ENCODE measurements at regions not wholly inside any gene's neighbourhood (a gene's known extent, or its start where the extent isn't known, plus 50 kb on each side); places are given as distances from the start of the nearest gene placed in this dataset.
"Not testable (repeated sequence)": the region's sequence is repeated elsewhere in the genome, so short reads cannot be mapped to it uniquely, and the experiment has no call there.

- DNase-seq, result no peak
Measured at GRCh38 chr7:77484785-77485184, 52.3 kb upstream of the PTPN12 start.

DNA sequence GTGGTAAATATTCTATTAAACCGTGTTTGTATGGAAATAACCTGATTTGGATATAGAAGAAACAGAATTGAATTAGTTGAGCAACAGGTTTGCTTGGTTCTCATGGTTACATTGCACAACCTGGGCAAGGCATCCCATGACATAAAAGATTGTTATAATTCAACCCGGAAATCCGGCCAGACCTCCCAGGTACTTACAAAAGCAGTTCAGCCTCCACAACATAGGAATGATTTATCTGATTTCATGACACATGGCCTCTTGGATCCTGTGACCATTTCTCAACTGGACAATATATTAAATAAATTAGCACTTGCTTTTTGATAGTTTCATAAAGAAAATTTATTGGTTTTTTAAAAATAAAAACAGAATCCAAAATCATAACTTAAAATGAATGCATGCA, 55.1 kb upstream of the PTPN12 start:
- peak in 1 of 2 donors; percentile 47 for DNase-seq

DNA sequence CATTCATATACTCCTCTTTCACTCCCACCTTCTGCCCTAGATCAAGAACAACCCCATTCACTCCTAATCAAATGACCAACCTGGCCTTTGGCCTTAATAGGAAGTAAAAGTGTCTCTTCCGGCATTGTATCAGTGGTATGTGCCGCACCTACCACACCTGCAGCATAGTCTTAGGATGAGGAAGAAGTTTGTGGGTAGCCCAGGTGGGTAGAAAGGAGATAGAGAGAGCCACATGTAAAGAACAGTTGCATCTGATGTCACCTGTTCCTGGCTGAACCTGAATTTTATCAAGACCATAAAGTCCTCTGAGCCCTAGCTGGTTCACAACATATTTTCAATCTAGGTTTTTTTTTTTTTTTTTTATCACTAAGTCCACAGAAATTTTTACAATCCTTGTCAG, 55.5 kb upstream of the PTPN12 start:
- DNase-seq, result no peak

GRCh38 chr7:77480102-77480627, 56.9 kb upstream of the PTPN12 start:
- DNase-seq, result not testable (repeated sequence)

DNA sequence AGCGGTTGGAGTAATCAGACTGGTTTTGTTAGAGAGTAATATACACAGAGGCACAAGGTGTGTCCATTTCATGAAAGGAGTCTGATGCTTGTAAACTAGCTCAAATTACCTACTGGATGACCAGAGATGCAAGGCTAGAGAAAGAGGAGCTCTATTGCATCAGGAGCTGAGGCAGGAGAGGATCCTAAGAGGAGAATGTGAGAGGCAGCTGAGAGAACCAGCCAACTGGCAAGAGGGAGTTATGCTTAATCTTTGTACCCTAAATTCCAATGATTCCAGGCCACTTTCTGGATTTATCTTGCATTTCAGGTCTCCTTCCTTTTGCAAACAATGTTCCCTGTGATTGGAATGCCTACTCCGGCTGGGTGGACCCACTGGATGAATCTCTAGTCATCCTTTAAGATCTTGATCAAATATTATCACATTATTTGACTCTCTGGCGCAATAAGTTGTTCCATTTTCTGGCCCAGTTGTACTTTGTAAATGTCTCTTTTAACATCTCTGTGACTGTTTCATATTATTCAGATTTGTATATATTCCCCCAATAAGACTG, 57.5 kb upstream of the PTPN12 start:
- DNase-seq, result no peak

GRCh38 chr7:77476871-77477270, 60.2 kb upstream of the PTPN12 start:
- no peak for DNase-seq

GRCh38 chr7:77475181-77475580, 59.0 kb upstream of the GSAP start:
- DNase-seq, result no peak

- DNase-seq, result no peak
Measured at GRCh38 chr7:77474756-77475155, 58.6 kb upstream of the GSAP start.

DNA sequence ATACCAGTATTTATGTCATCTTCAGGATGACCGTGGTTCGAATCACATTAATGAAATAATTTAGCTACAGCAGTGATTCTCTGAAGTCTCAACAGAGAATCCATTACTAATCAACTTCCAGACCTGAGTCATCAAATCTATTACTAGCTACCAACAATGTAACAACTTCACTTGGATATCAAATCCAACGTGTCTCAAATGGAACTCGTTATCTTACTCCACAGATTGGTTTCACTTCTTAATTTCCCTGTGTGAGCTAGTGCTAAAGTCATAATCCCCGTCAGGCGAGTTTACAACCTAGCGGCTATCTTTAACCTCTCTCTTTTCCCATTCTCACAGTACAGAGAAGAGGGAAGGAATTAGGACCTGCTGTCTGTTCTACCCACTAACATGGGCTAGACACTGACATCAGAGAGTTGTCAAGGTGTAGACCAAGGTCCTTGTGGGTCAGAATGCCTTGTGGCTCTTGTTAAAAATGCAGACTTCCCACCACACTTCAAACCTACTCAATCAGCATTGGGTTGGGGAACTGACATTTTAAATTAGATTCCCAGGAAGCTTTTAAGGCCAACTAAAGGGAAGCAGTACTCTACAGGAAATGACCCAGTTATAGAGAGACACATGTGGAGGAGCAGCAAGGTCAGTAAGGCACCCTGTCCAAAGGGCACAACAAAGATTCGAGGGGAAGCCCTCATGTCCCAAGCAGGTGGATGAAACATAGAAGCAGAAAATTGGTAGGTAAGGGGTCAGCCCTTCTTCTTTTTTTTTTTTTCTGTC, 57.3 kb upstream of the GSAP start:
- DNase-seq, result no peak

DNA sequence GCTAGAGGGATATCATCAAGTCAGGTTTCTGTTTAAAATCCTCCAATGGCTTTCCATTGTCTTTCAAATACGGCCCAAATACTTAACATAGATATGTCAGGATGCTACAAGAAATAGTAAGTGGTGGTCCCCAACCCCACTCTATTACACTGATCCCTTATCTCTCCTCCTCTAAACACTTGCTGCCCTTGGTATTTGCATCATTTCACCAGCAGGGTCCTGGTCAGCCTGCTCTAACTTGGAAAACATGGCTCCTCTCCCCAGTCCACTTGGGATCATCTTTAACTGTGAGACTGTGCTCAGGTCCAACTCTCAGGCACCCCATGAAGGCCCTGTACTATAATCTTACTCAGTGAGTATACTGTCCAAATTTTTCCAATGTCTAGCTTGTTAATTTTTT, 53.8 kb upstream of the GSAP start:
- DNase-seq, result no peak

- DNase-seq, result peak in 1 of 2 donors; percentile 33
Measured at GRCh38 chr7:77467408-77467807, 51.3 kb upstream of the GSAP start.

- no peak for DNase-seq
Measured at GRCh38 chr7:77466450-77466849, 50.3 kb upstream of the GSAP start.

Data from CD4-positive, alpha-beta T cell treated with Interleukin-1 beta for 1 hour (primary cell).